H1 (cell line): ENCODE measurements at regions not wholly inside any gene's neighbourhood (a gene's known extent, or its start where the extent isn't known, plus 50 kb on each side); places are given as distances from the start of the nearest gene placed in this dataset.

Source experiments
- CTCF ChIA-PET: fragments of 300-600 bp; sonication (Branson Sonifier 250); formaldehyde crosslinking; loops from one replicate; lab custom pipeline; 2021; ENCODE audit not compliant: partially characterized antibody; lab: Charles Lee
- POLR2A ChIA-PET: fragments of 300-600 bp; sonication (Branson Sonifier 250); formaldehyde crosslinking; loops from one replicate; lab custom pipeline; 2021; ENCODE audit warnings: inconsistent platforms; ENCODE audit not compliant: partially characterized antibody; lab: Charles Lee
- DNase-seq, 2 experiments: peaks; one replicate each; pipeline versions ENCODE4 v3.0.0 to v3.0.0-alpha.2; 2010 to 2022; ENCODE audit warnings: low spot score in 2 of 2, low read depth in 1 of 2, mixed read lengths in 1 of 2
- FAIRE-seq: peaks from 2 replicates; lab custom pipeline; 2011; peaks lifted over from hg19 to GRCh38; lab: Jason Lieb, UNC
- H2AFZ ChIP-seq: 2 replicates; pipeline ENCODE4 v1.8.1; 2012; ENCODE audit warnings: low read length, inconsistent platforms
- H2AK5ac ChIP-seq: 2 replicates; pipeline ENCODE4 v1.6.1; 2013; ENCODE audit warnings: low read depth, low read length
- H2BK120ac ChIP-seq: replicated peaks from 2 replicates; pipeline ENCODE3; 2013; ENCODE audit warnings: low read depth, low read length, inconsistent platforms
- H2BK12ac ChIP-seq: 2 replicates; pipeline ENCODE4 v1.6.1; 2013; ENCODE audit warnings: low read depth, low read length
- H2BK15ac ChIP-seq: 2 replicates; pipeline ENCODE4 v1.6.1; 2013; ENCODE audit warnings: low read length
- H2BK20ac ChIP-seq: 2 replicates; pipeline ENCODE4 v1.6.1; 2013; ENCODE audit warnings: low read length
- H2BK5ac ChIP-seq: 2 replicates; pipeline ENCODE4 v1.6.1; 2013; ENCODE audit warnings: low read depth, low read length
- H3K14ac ChIP-seq: 2 replicates; pipeline ENCODE4 v1.6.1; 2013; ENCODE audit warnings: inconsistent platforms; ENCODE audit not compliant: insufficient read length
- H3K18ac ChIP-seq: 2 replicates; pipeline ENCODE4 v1.6.1; 2013; ENCODE audit warnings: low read length; ENCODE audit errors: extremely low read depth
- H3K23ac ChIP-seq: 2 replicates; pipeline ENCODE4 v1.6.1; 2013; ENCODE audit warnings: inconsistent platforms; ENCODE audit not compliant: insufficient read length
- H3K23me2 ChIP-seq: 2 replicates; pipeline ENCODE4 v1.6.1; 2013; ENCODE audit warnings: low read depth, low read length
- H3K27ac ChIP-seq: 2 replicates; pipeline ENCODE4 v1.6.1; 2011; ENCODE audit warnings: low read depth, low read length, inconsistent platforms
- H3K27me3 ChIP-seq, 4 experiments: replicated peaks in 1 of 4; 1 replicate in 1 of 4; 2 replicates in 3 of 4; pipeline versions ENCODE4 v1.6.1 to v1.8.1; 2011 to 2013; ENCODE audit warnings: low read length in 3 of 4, mild to moderate bottlenecking in 3 of 4, inconsistent platforms in 2 of 4, mixed read lengths in 2 of 4, moderate library complexity in 1 of 4; ENCODE audit not compliant: control insufficient read depth in 3 of 4, insufficient read depth in 3 of 4; ENCODE audit errors: extremely low read depth in 1 of 4
- H3K36me3 ChIP-seq, 4 experiments: 2 replicates each; pipeline versions ENCODE4 v1.6.1 to v1.8.1; 2011 to 2013; ENCODE audit warnings: mild to moderate bottlenecking in 4 of 4, low read length in 3 of 4, moderate library complexity in 2 of 4, control low read depth in 1 of 4, inconsistent platforms in 1 of 4; ENCODE audit not compliant: insufficient read depth in 4 of 4, control insufficient read depth in 2 of 4
- H3K4ac ChIP-seq: replicated peaks from 2 replicates; pipeline ENCODE3; 2013; ENCODE audit warnings: low read length, low read depth, mixed read lengths, inconsistent platforms; ENCODE audit not compliant: insufficient read length
- H3K4me1 ChIP-seq, 4 experiments: replicated peaks in 1 of 4; 1 replicate in 1 of 4; 2 replicates in 3 of 4; pipeline versions ENCODE4 v1.6.1 to v1.8.1; 2011 to 2013; ENCODE audit warnings: low read length in 3 of 4, inconsistent platforms in 2 of 4, mixed read lengths in 1 of 4; ENCODE audit not compliant: insufficient read depth in 4 of 4, control insufficient read depth in 3 of 4
- H3K4me2 ChIP-seq, 2 experiments: 2 replicates each; pipeline versions ENCODE4 v1.6.1 to v1.8.1; 2011 to 2013; ENCODE audit warnings: low read depth in 2 of 2, low read length in 2 of 2, control low read depth in 1 of 2, inconsistent platforms in 1 of 2, mild to moderate bottlenecking in 1 of 2; ENCODE audit not compliant: insufficient read depth in 1 of 2
- H3K4me3 ChIP-seq, 4 experiments: fragments of 200-600, 300-600 bp in 1 of 4; sonication (generic), shearing (Covaris generic), sonication (Bioruptor Twin) in 1 of 4; 2 replicates each; pipeline versions ENCODE4 v1.5.1 to v1.8.1; 2011 to 2016; ENCODE audit warnings: low read length in 4 of 4, low read depth in 3 of 4, control low read depth in 2 of 4, inconsistent platforms in 2 of 4, mild to moderate bottlenecking in 2 of 4, mixed read lengths in 1 of 4, moderate library complexity in 1 of 4; ENCODE audit not compliant: insufficient read depth in 2 of 4; ENCODE audit errors: extremely low read depth in 1 of 4
- H3K56ac ChIP-seq: replicated peaks from 2 replicates; pipeline ENCODE3; 2013; ENCODE audit warnings: low read depth, mild to moderate bottlenecking, mixed read lengths, low read length, inconsistent platforms; ENCODE audit not compliant: insufficient read length
- H3K79me1 ChIP-seq: 2 replicates; pipeline ENCODE4 v1.6.1; 2013; ENCODE audit warnings: low read depth, low read length, control low read depth
- H3K79me2 ChIP-seq, 2 experiments: 2 replicates each; pipeline versions ENCODE4 v1.6.1 to v1.8.1; 2012 to 2013; ENCODE audit warnings: low read length in 2 of 2, mild to moderate bottlenecking in 2 of 2, inconsistent platforms in 1 of 2; ENCODE audit not compliant: insufficient read depth in 2 of 2, control insufficient read depth in 1 of 2
- H3K9ac ChIP-seq, 4 experiments: replicated peaks in 1 of 4; 1 replicate in 1 of 4; 2 replicates in 3 of 4; pipeline versions ENCODE4 v1.6.1 to v1.8.1; 2011 to 2013; ENCODE audit warnings: low read depth in 3 of 4, low read length in 3 of 4, control low read depth in 2 of 4, mild to moderate bottlenecking in 2 of 4, moderate library complexity in 2 of 4, inconsistent platforms in 1 of 4; ENCODE audit errors: extremely low read depth in 1 of 4
- H3K9me3 ChIP-seq, 2 experiments: 2 replicates each; pipeline versions ENCODE4 v1.6.1 to v1.8.1; 2012 to 2013; ENCODE audit warnings: mild to moderate bottlenecking in 2 of 2, moderate library complexity in 2 of 2, control low read depth in 1 of 2, inconsistent platforms in 1 of 2, low read depth in 1 of 2, low read length in 1 of 2, mixed read lengths in 1 of 2; ENCODE audit not compliant: insufficient read depth in 2 of 2
- H4K20me1 ChIP-seq, 2 experiments: replicated peaks in 1 of 2; 2 replicates each; pipeline versions ENCODE3 to v1.8.1; 2011 to 2013; ENCODE audit warnings: inconsistent platforms in 2 of 2, low read length in 2 of 2, mild to moderate bottlenecking in 1 of 2; ENCODE audit not compliant: insufficient read depth in 2 of 2, control insufficient read depth in 1 of 2
- H4K5ac ChIP-seq: 2 replicates; pipeline ENCODE4 v1.6.1; 2013; ENCODE audit warnings: low read length, low read depth, mixed read lengths, inconsistent platforms; ENCODE audit not compliant: insufficient read length
- H4K8ac ChIP-seq: 2 replicates; pipeline ENCODE4 v1.8.0; 2013; ENCODE audit warnings: mild to moderate bottlenecking, moderate library complexity, low read length, inconsistent platforms; ENCODE audit not compliant: insufficient read depth; ENCODE audit errors: extremely low read depth
- H4K91ac ChIP-seq: replicated peaks from 2 replicates; pipeline ENCODE3; 2013; ENCODE audit warnings: low read length, mixed read lengths, inconsistent platforms; ENCODE audit not compliant: insufficient read length
- ASH2L ChIP-seq: fragments of 200-600, 300-600 bp; sonication (generic); IDR thresholded peaks from one replicate; pipeline ENCODE4 v1.7.1; 2017; ENCODE audit warnings: low read length
- BRCA1 ChIP-seq: IDR thresholded peaks from 2 replicates; pipeline ENCODE4 v1.6.1; 2012; ENCODE audit warnings: low read depth, low read length, improper control_type of control experiment
- CEBPB ChIP-seq: IDR thresholded peaks from 2 replicates; pipeline ENCODE4 v1.6.1; 2012; ENCODE audit warnings: low read depth, low read length
- CHD1 ChIP-seq: IDR thresholded peaks from 2 replicates; pipeline ENCODE4 v1.6.1; 2012; ENCODE audit warnings: low read depth, low read length, improper control_type of control experiment
- CHD2 ChIP-seq: IDR thresholded peaks from 2 replicates; pipeline ENCODE4 v1.6.1; 2012; ENCODE audit warnings: low read length, improper control_type of control experiment
- GTF2F1 ChIP-seq: IDR thresholded peaks from 2 replicates; pipeline ENCODE4 v1.6.1; 2012; ENCODE audit warnings: low read depth, low read length, improper control_type of control experiment, borderline replicate concordance
- HDAC6 ChIP-seq: IDR thresholded peaks from one replicate; pipeline ENCODE4 v1.7.1; 2012; ENCODE audit warnings: low read depth, mild to moderate bottlenecking, inconsistent platforms, low read length, moderate library complexity
- NANOG ChIP-seq: IDR thresholded peaks from 2 replicates; pipeline ENCODE4 v1.6.1; 2011; ENCODE audit warnings: low read length, low read depth, mild to moderate bottlenecking, inconsistent platforms; ENCODE audit not compliant: insufficient read depth, poor library complexity, severe bottlenecking
- POU5F1 ChIP-seq: IDR thresholded peaks from 2 replicates; pipeline ENCODE4 v1.6.1; 2011; ENCODE audit warnings: low read depth, mild to moderate bottlenecking, low read length, moderate library complexity
- RFX5 ChIP-seq: IDR thresholded peaks from 2 replicates; pipeline ENCODE4 v1.6.1; 2011; ENCODE audit warnings: low read depth, low read length, improper control_type of control experiment, borderline replicate concordance
- RNF2 ChIP-seq: fragments of 200-900, 300-1000 bp; sonication (generic); IDR thresholded peaks from 2 replicates; pipeline ENCODE4 v1.7.1; 2016; ENCODE audit warnings: borderline replicate concordance, low read depth, mild to moderate bottlenecking, antibody characterized with exemption, low read length; ENCODE audit not compliant: poor library complexity, severe bottlenecking; ENCODE audit errors: missing control alignments
- SAP30 ChIP-seq: fragments of 300-600 bp; sonication (generic); IDR thresholded peaks from 2 replicates; pipeline ENCODE4 v1.7.1; 2012; ENCODE audit warnings: low read length, moderate library complexity, mild to moderate bottlenecking, inconsistent platforms; ENCODE audit not compliant: insufficient read depth, insufficient replicate concordance
- SIN3A ChIP-seq, 2 experiments: IDR thresholded peaks in 1 of 2; conservative IDR thresholded peaks in 1 of 2; 2 replicates each; pipeline ENCODE4 v1.6.1; 2011 to 2012; ENCODE audit warnings: low read length in 2 of 2, improper control_type of control experiment in 1 of 2, low read depth in 1 of 2, mild to moderate bottlenecking in 1 of 2
- WGBS, 2 experiments: shearing (Covaris generic) in 1 of 2; methylation state at CpG; one replicate each; pipeline versions ENCODE4 v1.1.6 to v1.1.7; 2013 to 2015; ENCODE audit warnings: low lambda C conversion rate in 2 of 2, mixed read lengths in 2 of 2, inconsistent platforms in 1 of 2, low coverage in 1 of 2, missing lambda C conversion rate in 1 of 2; ENCODE audit not compliant: insufficient replicate concordance in 2 of 2, insufficient coverage in 1 of 2, insufficient read length in 1 of 2; ENCODE audit errors: extremely low coverage in 1 of 2, missing lambda C conversion rate in 1 of 2; 5-methylcytosine and 5-hydroxymethylcytosine counted together
- TF ChIP-seq, protein P1 (sequence below): IDR thresholded peaks from 2 replicates; pipeline ENCODE4 v1.6.1; 2012; ENCODE audit warnings: inconsistent platforms

DNA sequence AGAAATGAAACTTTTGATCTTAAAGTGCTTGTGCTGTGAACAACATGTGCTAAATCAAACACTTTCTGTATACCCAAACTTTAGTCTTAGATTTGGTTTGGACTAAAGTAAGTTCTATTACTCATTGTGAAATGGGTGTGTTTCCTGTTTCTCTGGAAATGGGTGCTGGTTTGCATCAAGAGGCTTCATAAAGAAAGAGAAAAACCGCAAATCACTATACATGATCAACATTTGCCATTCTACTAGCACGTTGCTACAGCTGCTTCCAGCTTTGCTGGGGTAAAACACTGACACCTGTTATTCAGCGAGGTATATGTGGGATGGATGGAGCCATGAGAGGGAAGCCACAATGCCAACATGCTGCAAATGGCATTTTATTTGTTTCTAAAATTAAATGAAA is 547.0 kb upstream of the ACVR2A start:
- Histone ChIP-seq H2BK5ac (no peak overlapping the region), H3K79me1 (no peaks in the 10 kb centered on the region), H3K9me3 (no peaks in the 10 kb centered on the region), H3K18ac (no peak overlapping the region), H2BK12ac (no peak overlapping the region), H3K4me2 (no peak overlapping the region), H3K27me3 (no peaks in the 10 kb centered on the region), H3K23me2 (no peaks in the 10 kb centered on the region), H4K8ac (no peak overlapping the region), H3K27ac (no peak overlapping the region), H3K79me2 (no peaks in the 10 kb centered on the region), H3K23ac (no peak overlapping the region), H3K36me3 (no peaks in the 10 kb centered on the region), H2BK15ac (no peak overlapping the region), H2BK120ac (no peak overlapping the region), H3K14ac (no peak overlapping the region), H4K5ac (no peak overlapping the region), H3K56ac (no peak overlapping the region), H2BK20ac (no peak overlapping the region), H3K4ac (no peak overlapping the region), H3K4me1 (no peaks in the 10 kb centered on the region), H2AK5ac (no peak overlapping the region), H2AFZ (no peak overlapping the region), H4K91ac (no peak overlapping the region), H3K4me3 (no peak overlapping the region), H4K20me1 (no peaks in the 10 kb centered on the region), H3K9ac (no peak overlapping the region)
- no peak for FAIRE-seq
- DNase-seq, result no peak
- ChIA-PET CTCF (no interaction called here), POLR2A (no interaction called here)
- 89% methylated on average over 3 of the region's 3 CpGs; no CpG with 5 or more reads in 1 of the 2 experiments for WGBS, 2 experiments
- TF ChIP-seq BRCA1, result no peak
- no peak for TF ChIP-seq SAP30
- no peak for TF ChIP-seq HDAC6
- no peak for TF ChIP-seq CHD1
- TF ChIP-seq, protein P1, sequence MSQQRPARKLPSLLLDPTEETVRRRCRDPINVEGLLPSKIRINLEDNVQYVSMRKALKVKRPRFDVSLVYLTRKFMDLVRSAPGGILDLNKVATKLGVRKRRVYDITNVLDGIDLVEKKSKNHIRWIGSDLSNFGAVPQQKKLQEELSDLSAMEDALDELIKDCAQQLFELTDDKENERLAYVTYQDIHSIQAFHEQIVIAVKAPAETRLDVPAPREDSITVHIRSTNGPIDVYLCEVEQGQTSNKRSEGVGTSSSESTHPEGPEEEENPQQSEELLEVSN, result no peak
- TF ChIP-seq POU5F1, result no peak
- no peak for TF ChIP-seq CHD2
- TF ChIP-seq NANOG, result no peak
- no peak for TF ChIP-seq RNF2
- TF ChIP-seq ASH2L, result no peak
- no peak for TF ChIP-seq GTF2F1
- no peak for TF ChIP-seq RFX5
- TF ChIP-seq SIN3A (conservative IDR thresholded peaks at IDR 0.05 in 1 of 2, IDR thresholded peaks at IDR 0.05 in 1 of 2; ENCODE audit: low read depth in 1 of 2, low read length in 2 of 2), result no peak
- no peak for TF ChIP-seq CEBPB
